Vagina (tissue), 2 donors: ENCODE measurements at regions not wholly inside any gene's neighbourhood (a gene's known extent, or its start where the extent isn't known, plus 50 kb on each side); places are given as distances from the start of the nearest gene placed in this dataset.

Experiments used
- DNase-seq, 2 donors: peaks; one replicate each; pipeline ENCODE4 v3.0.0-alpha.2; 2017; ENCODE audit errors: extremely low spot score in 2 of 2
- H3K27ac ChIP-seq: fragments of 200-600 bp; sonication (generic); one replicate; pipeline ENCODE4 v1.5.1; 2019
- H3K27me3 ChIP-seq: fragments of 200-600 bp; sonication (generic); one replicate; pipeline ENCODE4 v1.5.1; 2019
- H3K36me3 ChIP-seq, 2 donors: fragments of 200-600 bp; sonication (generic); one replicate each; pipeline ENCODE4 v1.5.1; 2017 to 2019
- H3K4me1 ChIP-seq: fragments of 200-600 bp; sonication (generic); one replicate; pipeline ENCODE4 v1.5.1; 2019
- H3K4me3 ChIP-seq, 2 donors: fragments of 200-600 bp; sonication (generic); 1 replicate in 1 of 2; 2 replicates in 1 of 2; pipeline ENCODE4 v1.5.1; 2016 to 2019
- H3K9me3 ChIP-seq: fragments of 200-600 bp; sonication (generic); one replicate; pipeline ENCODE4 v1.5.1; 2019
- CTCF ChIP-seq, 3 experiments: fragments of 450-650 bp in 2 of 3; fragments of 200-600 bp in 1 of 3; sonication (generic) in 1 of 3; IDR thresholded peaks; one replicate each; pipeline ENCODE4 v1.5.1; 2017 to 2019; ENCODE audit warnings: antibody characterized with exemption in 3 of 3, mild to moderate bottlenecking in 2 of 3, moderate library complexity in 2 of 3
- POLR2A ChIP-seq, 2 donors: fragments of 450-650 bp; IDR thresholded peaks; one replicate each; pipeline ENCODE4 v1.6.1; 2017; ENCODE audit warnings: antibody characterized with exemption in 2 of 2, mild to moderate bottlenecking in 2 of 2, moderate library complexity in 2 of 2
- POLR2AphosphoS5 ChIP-seq, 2 donors: sonication (generic); formaldehyde crosslinking; IDR thresholded peaks; one replicate each; pipeline ENCODE4 v1.9.0; 2017; ENCODE audit warnings: antibody characterized with exemption in 2 of 2, mild to moderate bottlenecking in 2 of 2, low read depth in 1 of 2; ENCODE audit not compliant: insufficient read depth in 1 of 2
- intact Hi-C: fragments of 100-400 bp; cut with DNase I; formaldehyde crosslinking; loops from one replicate; pipeline ENCODE4 v1.15.1; 2023

- Histone ChIP-seq H3K27ac (peak overlapping the region; percentile 98), H3K4me1 (peaks cover 57% of the 10 kb centered on the region), H3K4me3 (peak overlapping the region; percentile 70 to 99), H3K36me3 (no peaks in the 10 kb centered on the region), H3K9me3 (no peaks in the 10 kb centered on the region), H3K27me3 (no peaks in the 10 kb centered on the region)
- intact Hi-C loops, result loop anchor here (2.0 kb wide), 1 partner anchor 63 kb away; no protein-coding TSS in a partner anchor
- DNase-seq, result no peak
- TF ChIP-seq POLR2A (IDR thresholded peaks at IDR 0.05) (no peak), CTCF (IDR thresholded peaks at IDR 0.05) (no peak), POLR2AphosphoS5 (IDR thresholded peaks at IDR 0.05; ENCODE audit: insufficient read depth in 1 of 2, low read depth in 1 of 2) (no peak)
Measured at GRCh38 chr1:65065524-65066418, 82.2 kb upstream of the AK4 start.

GRCh38 chr1:65066419-65066765 lies 81.6 kb upstream of the AK4 start:
- Histone ChIP-seq H3K27ac (peak overlapping the region; percentile 98), H3K4me3 (peak overlapping the region; percentile 70 to 99), H3K36me3 (no peaks in the 10 kb centered on the region), H3K27me3 (no peaks in the 10 kb centered on the region), H3K9me3 (no peaks in the 10 kb centered on the region), H3K4me1 (peaks cover 57% of the 10 kb centered on the region)
- intact Hi-C loops, result loop anchor here (2.0 kb wide), 1 partner anchor 64 kb away; no protein-coding TSS in a partner anchor
- no peak for DNase-seq
- TF ChIP-seq POLR2A (IDR thresholded peaks at IDR 0.05), result no peak
- no peak for TF ChIP-seq POLR2AphosphoS5 (IDR thresholded peaks at IDR 0.05; ENCODE audit: insufficient read depth in 1 of 2, low read depth in 1 of 2)

- TF ChIP-seq CTCF (IDR thresholded peaks at IDR 0.05), result no peak
- peak; percentile 79 to 95 for TF ChIP-seq POLR2AphosphoS5 (IDR thresholded peaks at IDR 0.05; ENCODE audit: insufficient read depth in 1 of 2, low read depth in 1 of 2)
- peak in 1 of 2 donors; percentile 89 for TF ChIP-seq POLR2A (IDR thresholded peaks at IDR 0.05)
- peak in 1 of 2 donors; percentile 96 for DNase-seq
- peaks cover 52% of the 10 kb centered on the region for H3K4me1 ChIP-seq
- no peaks in the 10 kb centered on the region for H3K27me3 ChIP-seq
- H3K4me3 ChIP-seq, result peak overlapping the region; percentile 70 to 99
- intact Hi-C loops, result loop anchor here (2.0 kb wide), 1 partner anchor 64 kb away; no protein-coding TSS in a partner anchor
- H3K36me3 ChIP-seq, result no peaks in the 10 kb centered on the region
- no peaks in the 10 kb centered on the region for H3K9me3 ChIP-seq
- peak overlapping the region; percentile 98 for H3K27ac ChIP-seq
Measured at GRCh38 chr1:65066766-65067490, 81.1 kb upstream of the AK4 start.

- Histone ChIP-seq H3K4me1 (peaks cover 45% of the 10 kb centered on the region), H3K27me3 (no peaks in the 10 kb centered on the region), H3K36me3 (no peaks in the 10 kb centered on the region), H3K9me3 (no peaks in the 10 kb centered on the region), H3K27ac (peak overlapping the region; percentile 98), H3K4me3 (peak overlapping the region; percentile 70 to 99)
- no peak for TF ChIP-seq CTCF (IDR thresholded peaks at IDR 0.05)
- peak in 1 of 2 donors; percentile 89 for TF ChIP-seq POLR2A (IDR thresholded peaks at IDR 0.05)
- peak; percentile 58 to 91 for TF ChIP-seq POLR2AphosphoS5 (IDR thresholded peaks at IDR 0.05; ENCODE audit: insufficient read depth in 1 of 2, low read depth in 1 of 2)
- intact Hi-C loops, result loop anchor here (2.0 kb wide), 1 partner anchor 65 kb away; no protein-coding TSS in a partner anchor
- peak in 1 of 2 donors; percentile 92 for DNase-seq
Measured at GRCh38 chr1:65067491-65068201, 80.4 kb upstream of the AK4 start.
